ENCODE measurements at regions not wholly inside any gene's neighbourhood (a gene's known extent, or its start where the extent isn't known, plus 50 kb on each side); places are given as distances from the start of the nearest gene placed in this dataset.

DNA sequence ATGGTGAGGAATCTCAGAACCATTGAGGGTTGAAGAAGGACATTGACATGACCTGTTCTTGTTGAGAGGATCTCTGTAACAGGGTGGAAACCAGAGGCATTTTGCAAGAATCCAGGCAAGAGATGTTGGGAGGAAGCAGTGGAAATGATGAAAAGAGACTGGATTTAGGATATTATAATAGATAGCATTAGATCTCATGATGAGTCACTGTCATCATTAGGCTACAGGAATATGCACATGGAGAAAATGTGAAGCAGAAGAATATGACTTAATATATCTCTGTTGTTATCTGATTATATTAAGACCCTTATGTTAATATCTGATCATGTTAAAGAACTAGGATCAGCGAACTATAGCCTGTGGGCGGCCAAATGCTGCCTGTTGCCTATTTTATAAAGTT is 393.0 kb upstream of the MTPN start:
- Histone ChIP-seq H3K4me1 (ENCODE audit: control insufficient read depth, extremely low read depth, insufficient read depth, low read length) (no peaks in the 10 kb centered on the region), H3K27ac (ENCODE audit: insufficient read depth, low read depth, low read length) (no peak overlapping the region), H3K4me2 (ENCODE audit: insufficient read depth, low read length) (no peak overlapping the region), H4K20me1 (replicated peaks; ENCODE audit: control insufficient read depth, extremely low read depth, insufficient read depth, low read length) (no peaks in the 10 kb centered on the region), H3K9me1 (replicated peaks; ENCODE audit: control insufficient read depth, extremely low read depth, insufficient read depth, low read length) (no peaks in the 10 kb centered on the region), H3K27me3 (ENCODE audit: control insufficient read depth in 2 of 2, insufficient read depth in 2 of 2, low read length in 2 of 2) (no peaks in the 10 kb centered on the region), H3K36me3 (ENCODE audit: control insufficient read depth in 2 of 2, extremely low read depth in 1 of 2, insufficient read depth in 2 of 2, low read length in 2 of 2) (no peaks in the 10 kb centered on the region), H3K9me3 (replicated peaks; ENCODE audit: control insufficient read depth, insufficient read depth, low read length) (no peaks in the 10 kb centered on the region), H2AFZ (ENCODE audit: low read depth, low read length) (no peak overlapping the region), H3K4me3 (replicated peaks in 1 of 3; ENCODE audit: insufficient read depth in 1 of 3, low read depth in 1 of 3, low read length in 3 of 3) (no peak overlapping the region), H3K79me2 (ENCODE audit: control insufficient read depth, insufficient read depth, low read length) (no peaks in the 10 kb centered on the region), H3K9ac (replicated peaks; ENCODE audit: extremely low read depth, insufficient read depth, low read length) (no peak overlapping the region)
- BruUV-seq (replicated peaks): no TSS peak
- intact Hi-C loops (cut with micrococcal nuclease) (no loop called here), dilution Hi-C loops (cut with MboI; ENCODE audit: extremely low pct_ligation_motif_present, low sequenced_read_pairs) (no loop called here)
- TF ChIP-seq FOS (IDR thresholded peaks at IDR 0.05; ENCODE audit: borderline replicate concordance, insufficient read depth, low read length): no peak
- TF ChIP-seq GATA2 (IDR thresholded peaks at IDR 0.05; ENCODE audit: insufficient read depth, insufficient read length, low read depth, low read length): no peak
- no peak for TF ChIP-seq JUN (IDR thresholded peaks at IDR 0.05; ENCODE audit: borderline replicate concordance, insufficient read depth, insufficient read length, low read depth)
- POLR2A ChIA-PET: no interaction called here
- DNase-seq (ENCODE audit: low read depth, low spot score) (no peak), FAIRE-seq (no peak)
- CTCF ChIA-PET: no interaction called here

DNA sequence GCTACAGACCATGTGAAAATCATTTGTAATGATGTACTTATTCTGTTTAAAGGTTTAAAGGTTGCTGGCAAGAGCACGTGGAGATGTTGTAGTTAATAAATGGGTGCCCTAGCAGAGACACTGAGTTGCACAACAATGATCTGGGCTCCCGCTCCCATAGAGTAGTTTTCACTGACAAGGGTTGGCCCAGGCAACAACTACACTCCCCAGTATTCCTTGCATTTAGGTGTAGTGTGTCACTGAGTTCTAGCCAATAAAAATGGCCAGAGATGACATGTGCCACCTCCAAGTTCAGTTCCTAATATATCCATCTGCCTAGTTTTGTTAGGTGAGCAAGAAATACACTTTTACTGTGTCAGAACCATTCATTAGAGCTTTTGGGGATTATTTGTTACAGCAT is 392.1 kb upstream of the MTPN start:
- TF ChIP-seq, protein P1, sequence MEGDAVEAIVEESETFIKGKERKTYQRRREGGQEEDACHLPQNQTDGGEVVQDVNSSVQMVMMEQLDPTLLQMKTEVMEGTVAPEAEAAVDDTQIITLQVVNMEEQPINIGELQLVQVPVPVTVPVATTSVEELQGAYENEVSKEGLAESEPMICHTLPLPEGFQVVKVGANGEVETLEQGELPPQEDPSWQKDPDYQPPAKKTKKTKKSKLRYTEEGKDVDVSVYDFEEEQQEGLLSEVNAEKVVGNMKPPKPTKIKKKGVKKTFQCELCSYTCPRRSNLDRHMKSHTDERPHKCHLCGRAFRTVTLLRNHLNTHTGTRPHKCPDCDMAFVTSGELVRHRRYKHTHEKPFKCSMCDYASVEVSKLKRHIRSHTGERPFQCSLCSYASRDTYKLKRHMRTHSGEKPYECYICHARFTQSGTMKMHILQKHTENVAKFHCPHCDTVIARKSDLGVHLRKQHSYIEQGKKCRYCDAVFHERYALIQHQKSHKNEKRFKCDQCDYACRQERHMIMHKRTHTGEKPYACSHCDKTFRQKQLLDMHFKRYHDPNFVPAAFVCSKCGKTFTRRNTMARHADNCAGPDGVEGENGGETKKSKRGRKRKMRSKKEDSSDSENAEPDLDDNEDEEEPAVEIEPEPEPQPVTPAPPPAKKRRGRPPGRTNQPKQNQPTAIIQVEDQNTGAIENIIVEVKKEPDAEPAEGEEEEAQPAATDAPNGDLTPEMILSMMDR (IDR thresholded peaks at IDR 0.05; ENCODE audit: extremely low read depth in 1 of 2, insufficient read depth in 1 of 2, low read depth in 1 of 2, low read length in 2 of 2): no peak
- TF ChIP-seq EZH2 (IDR thresholded peaks at IDR 0.05; ENCODE audit: borderline replicate concordance, low read depth, low read length, severe bottlenecking) (no peak), FOS (IDR thresholded peaks at IDR 0.05; ENCODE audit: borderline replicate concordance, insufficient read depth, low read length) (no peak), MYC (IDR thresholded peaks at IDR 0.05; ENCODE audit: low read depth, low read length) (no peak)
- Histone ChIP-seq H3K4me3 (replicated peaks in 1 of 3; ENCODE audit: insufficient read depth in 1 of 3, low read depth in 1 of 3, low read length in 3 of 3) (no peak overlapping the region), H3K9me1 (replicated peaks; ENCODE audit: control insufficient read depth, extremely low read depth, insufficient read depth, low read length) (no peaks in the 10 kb centered on the region), H3K4me2 (ENCODE audit: insufficient read depth, low read length) (no peak overlapping the region), H3K9ac (replicated peaks; ENCODE audit: extremely low read depth, insufficient read depth, low read length) (no peak overlapping the region), H3K36me3 (ENCODE audit: control insufficient read depth in 2 of 2, extremely low read depth in 1 of 2, insufficient read depth in 2 of 2, low read length in 2 of 2) (no peaks in the 10 kb centered on the region), H3K27ac (ENCODE audit: insufficient read depth, low read depth, low read length) (no peak overlapping the region), H3K79me2 (ENCODE audit: control insufficient read depth, insufficient read depth, low read length) (no peaks in the 10 kb centered on the region), H3K4me1 (ENCODE audit: control insufficient read depth, extremely low read depth, insufficient read depth, low read length) (no peaks in the 10 kb centered on the region), H3K9me3 (replicated peaks; ENCODE audit: control insufficient read depth, insufficient read depth, low read length) (no peaks in the 10 kb centered on the region), H4K20me1 (replicated peaks; ENCODE audit: control insufficient read depth, extremely low read depth, insufficient read depth, low read length) (no peaks in the 10 kb centered on the region), H2AFZ (ENCODE audit: low read depth, low read length) (no peak overlapping the region), H3K27me3 (ENCODE audit: control insufficient read depth in 2 of 2, insufficient read depth in 2 of 2, low read length in 2 of 2) (no peaks in the 10 kb centered on the region)
- dilution Hi-C loops (cut with MboI; ENCODE audit: extremely low pct_ligation_motif_present, low sequenced_read_pairs): no loop called here
- no TSS peak for BruUV-seq (replicated peaks)
- DNase-seq (ENCODE audit: low read depth, low spot score) (no peak), FAIRE-seq (no peak)
- ChIA-PET CTCF (no interaction called here), POLR2A (no interaction called here)
- intact Hi-C loops (cut with micrococcal nuclease): no loop called here

Data from endothelial cell of umbilical vein (primary cell).